ENCODE measurements at regions not wholly inside any gene's neighbourhood (a gene's known extent, or its start where the extent isn't known, plus 50 kb on each side); places are given as distances from the start of the nearest gene placed in this dataset.

GRCh38 chr5:2001300-2001699 is 118.6 kb upstream of the IRX4 start:
- DNase-seq (ENCODE audit: low read depth) = no peak
- H3K4me3 ChIP-seq (ENCODE audit: low read length) = no peak overlapping the region
- no peak for TF ChIP-seq CTCF (conservative IDR thresholded peaks at IDR 0.05; ENCODE audit: low read length)

- no peak for DNase-seq (ENCODE audit: low read depth)
- H3K4me3 ChIP-seq (ENCODE audit: low read length) = no peak overlapping the region
- no peak for TF ChIP-seq CTCF (conservative IDR thresholded peaks at IDR 0.05; ENCODE audit: low read length)
These were observed 117.9 kb upstream of the IRX4 start for GRCh38 chr5:2000591-2000990.

- DNase-seq (ENCODE audit: low read depth) = no peak
- no peak overlapping the region for H3K4me3 ChIP-seq (ENCODE audit: low read length)
- no peak for TF ChIP-seq CTCF (conservative IDR thresholded peaks at IDR 0.05; ENCODE audit: low read length)
These were observed 117.1 kb upstream of the IRX4 start for GRCh38 chr5:1999794-2000193.

GRCh38 chr5:1998716-1999317 is 116.1 kb upstream of the IRX4 start:
- no peak overlapping the region for H3K4me3 ChIP-seq (ENCODE audit: low read length)
- DNase-seq (ENCODE audit: low read depth) = no peak
- TF ChIP-seq CTCF (conservative IDR thresholded peaks at IDR 0.05; ENCODE audit: low read length) = no peak

- DNase-seq (ENCODE audit: low read depth) = no peak
- H3K4me3 ChIP-seq (ENCODE audit: low read length) = no peak overlapping the region
- no peak for TF ChIP-seq CTCF (conservative IDR thresholded peaks at IDR 0.05; ENCODE audit: low read length)
These were observed 115.6 kb upstream of the IRX4 start for GRCh38 chr5:1998348-1998669.

- H3K4me3 ChIP-seq (ENCODE audit: low read length) = no peak overlapping the region
- TF ChIP-seq CTCF (conservative IDR thresholded peaks at IDR 0.05; ENCODE audit: low read length) = no peak
- no peak for DNase-seq (ENCODE audit: low read depth)
These were observed 115.1 kb upstream of the IRX4 start for GRCh38 chr5:1997640-1998347.

- H3K4me3 ChIP-seq (ENCODE audit: low read length) = no peak overlapping the region
- no peak for DNase-seq (ENCODE audit: low read depth)
- TF ChIP-seq CTCF (conservative IDR thresholded peaks at IDR 0.05; ENCODE audit: low read length) = no peak
These were observed 112.8 kb upstream of the IRX4 start for GRCh38 chr5:1995491-1995890.

Data from AG10803 (cell line).